ENCODE measurements at regions not wholly inside any gene's neighbourhood (a gene's known extent, or its start where the extent isn't known, plus 50 kb on each side); places are given as distances from the start of the nearest gene placed in this dataset.

- peak; percentile 78 for TF ChIP-seq PKNOX1 (IDR thresholded peaks at IDR 0.05)
- no peak for TF ChIP-seq EED (IDR thresholded peaks at IDR 0.05; ENCODE audit: low read depth)
- TF ChIP-seq BMI1 (IDR thresholded peaks at IDR 0.05; ENCODE audit: borderline replicate concordance), result no peak
- no peak for TF ChIP-seq PML (IDR thresholded peaks at IDR 0.05; ENCODE audit: low read length)
- TF ChIP-seq TCF12 (IDR thresholded peaks at IDR 0.05; ENCODE audit: low read depth, low read length), result no peak
- TF ChIP-seq ZNF622 (IDR thresholded peaks at IDR 0.05), result no peak
- TF ChIP-seq BHLHE40 (IDR thresholded peaks at IDR 0.05; ENCODE audit: borderline replicate concordance in 1 of 2, low read depth in 2 of 2, low read length in 1 of 2), result no peak
- no peak for TF ChIP-seq REST (IDR thresholded peaks at IDR 0.05; ENCODE audit: low read depth, low read length)
- TF ChIP-seq RFX5 (IDR thresholded peaks at IDR 0.05; ENCODE audit: low read depth, low read length), result no peak
- TF ChIP-seq HDAC2 (IDR thresholded peaks at IDR 0.05), result no peak
- TF ChIP-seq ZNF687 (IDR thresholded peaks at IDR 0.05), result no peak
- TF ChIP-seq RAD51 (IDR thresholded peaks at IDR 0.05), result no peak
- no peak for TF ChIP-seq IRF5 (IDR thresholded peaks at IDR 0.05; ENCODE audit: borderline replicate concordance)
- TF ChIP-seq NR2C1 (IDR thresholded peaks at IDR 0.05), result no peak
- no peak for TF ChIP-seq SIX5 (IDR thresholded peaks at IDR 0.05; ENCODE audit: low read depth, low read length, severe bottlenecking)
- no peak for TF ChIP-seq NR2F1 (conservative IDR thresholded peaks at IDR 0.05)
- no peak for TF ChIP-seq POLR2A (IDR thresholded peaks at IDR 0.05; ENCODE audit: low read depth, low read length)
- TF ChIP-seq RCOR1 (conservative IDR thresholded peaks at IDR 0.05; ENCODE audit: low read depth, low read length), result no peak
- TF ChIP-seq EP300 (IDR thresholded peaks at IDR 0.05; ENCODE audit: borderline replicate concordance in 1 of 2, control insufficient read depth in 1 of 2, low read depth in 2 of 2, low read length in 2 of 2), result no peak; a peak in 1 of 4 replicates
- no peak for TF ChIP-seq RB1 (IDR thresholded peaks at IDR 0.05; ENCODE audit: borderline replicate concordance)
- TF ChIP-seq ZNF24 (IDR thresholded peaks at IDR 0.05), result no peak
- TF ChIP-seq SMARCA5 (IDR thresholded peaks at IDR 0.05), result no peak
- no peak for TF ChIP-seq TBL1XR1 (IDR thresholded peaks at IDR 0.05; ENCODE audit: low read depth, low read length)
Measured at GRCh38 chr1:104765085-104765484, 1015.4 kb downstream of the AMY1C start (continued).

Measured in GM12878 (cell line).